Natural killer cell (primary cell): ENCODE measurements at regions not wholly inside any gene's neighbourhood (a gene's known extent, or its start where the extent isn't known, plus 50 kb on each side); places are given as distances from the start of the nearest gene placed in this dataset.

Experiments
- ATAC-seq, 3 donors: fragments of 150-1000 bp in 2 of 3; fragments of 200-7000 bp in 1 of 3; cut with Tn5 transposase; 1 replicate in 1 of 3; 2 replicates in 2 of 3; pipeline ENCODE4 v1.10.0; 2021; ENCODE audit warnings: mild to moderate bottlenecking in 2 of 3, moderate library complexity in 2 of 3
- DNase-seq, 2 donors: peaks; one replicate each; pipeline versions ENCODE4 v3.0.0 to v3.0.0-alpha.2; 2013 to 2021; ENCODE audit warnings: mixed read lengths in 1 of 2
- H3K27ac ChIP-seq: one replicate; pipeline ENCODE4 v1.5.1; 2013; ENCODE audit warnings: mild to moderate bottlenecking, low read length
- H3K27me3 ChIP-seq: one replicate; pipeline ENCODE4 v1.6.1; 2013; ENCODE audit warnings: low read length; ENCODE audit not compliant: control insufficient read depth, insufficient read depth
- H3K36me3 ChIP-seq: one replicate; pipeline ENCODE4 v1.6.1; 2013; ENCODE audit warnings: low read length; ENCODE audit not compliant: control insufficient read depth, insufficient read depth
- H3K4me1 ChIP-seq: one replicate; pipeline ENCODE4 v1.6.1; 2013; ENCODE audit warnings: low read length; ENCODE audit not compliant: control insufficient read depth, insufficient read depth
- H3K4me3 ChIP-seq: one replicate; pipeline ENCODE4 v1.5.1; 2013; ENCODE audit warnings: low read length
- H3K9me3 ChIP-seq: one replicate; pipeline ENCODE4 v1.6.1; 2013; ENCODE audit warnings: low read length; ENCODE audit not compliant: control insufficient read depth, insufficient read depth
- H3K27ac Mint-ChIP-seq, 2 donors: one replicate each; pipeline ENCODE4 v1.8.0; 2022; ENCODE audit warnings: mild to moderate bottlenecking in 2 of 2, mixed read lengths in 2 of 2, moderate library complexity in 1 of 2
- H3K27me3 Mint-ChIP-seq, 2 donors: one replicate each; pipeline ENCODE4 v1.8.0; 2022; ENCODE audit warnings: low read depth in 2 of 2, mixed read lengths in 2 of 2
- H3K36me3 Mint-ChIP-seq: one replicate; pipeline ENCODE4 v1.8.0; 2022; ENCODE audit warnings: mixed read lengths
- H3K4me1 Mint-ChIP-seq, 2 donors: one replicate each; pipeline ENCODE4 v1.8.0; 2022; ENCODE audit warnings: mixed read lengths in 2 of 2
- H3K4me3 Mint-ChIP-seq: one replicate; pipeline ENCODE4 v1.8.0; 2022; ENCODE audit warnings: mild to moderate bottlenecking, moderate library complexity, mixed read lengths
- H3K9me3 Mint-ChIP-seq, 2 donors: one replicate each; pipeline ENCODE4 v1.8.0; 2022; ENCODE audit warnings: mixed read lengths in 2 of 2
- CTCF ChIP-seq: fragments of 200-600 bp; IDR thresholded peaks from one replicate; pipeline ENCODE4 v1.8.0; 2022; ENCODE audit warnings: antibody characterized with exemption
- WGBS: methylation state at CpG from one replicate; pipeline ENCODE4 v1.1.7; 2013; ENCODE audit warnings: missing lambda C conversion rate; ENCODE audit not compliant: insufficient coverage; 5-methylcytosine and 5-hydroxymethylcytosine counted together
- intact Hi-C: fragments of 100-400 bp; cut with micrococcal nuclease; formaldehyde crosslinking; loops from one replicate; pipeline ENCODE4 v1.14.2; 2022

GRCh38 chr13:70380809-70381208 lies 272.6 kb upstream of the KLHL1 start:
- Mint-ChIP-seq H3K36me3 (peaks cover 5% of the 10 kb centered on the region), H3K27me3 (no peaks in the 10 kb centered on the region), H3K27ac (no peak overlapping the region), H3K9me3 (peaks cover 3 to 10% of the 10 kb centered on the region in 2 donors), H3K4me3 (no peak overlapping the region), H3K4me1 (no peaks in the 10 kb centered on the region)
- DNase-seq (no peak), ATAC-seq (no peak)
- H3K4me1 ChIP-seq, result no peaks in the 10 kb centered on the region
- no peaks in the 10 kb centered on the region for H3K36me3 ChIP-seq
- intact Hi-C loops, result no loop called here
- no CpG with 5 or more reads among the region's 2 CpGs for WGBS
- TF ChIP-seq CTCF, result no peak
- H3K4me3 ChIP-seq, result no peak overlapping the region
- no peak overlapping the region for H3K27ac ChIP-seq
- no peaks in the 10 kb centered on the region for H3K27me3 ChIP-seq
- peaks cover 6% of the 10 kb centered on the region for H3K9me3 ChIP-seq

DNA sequence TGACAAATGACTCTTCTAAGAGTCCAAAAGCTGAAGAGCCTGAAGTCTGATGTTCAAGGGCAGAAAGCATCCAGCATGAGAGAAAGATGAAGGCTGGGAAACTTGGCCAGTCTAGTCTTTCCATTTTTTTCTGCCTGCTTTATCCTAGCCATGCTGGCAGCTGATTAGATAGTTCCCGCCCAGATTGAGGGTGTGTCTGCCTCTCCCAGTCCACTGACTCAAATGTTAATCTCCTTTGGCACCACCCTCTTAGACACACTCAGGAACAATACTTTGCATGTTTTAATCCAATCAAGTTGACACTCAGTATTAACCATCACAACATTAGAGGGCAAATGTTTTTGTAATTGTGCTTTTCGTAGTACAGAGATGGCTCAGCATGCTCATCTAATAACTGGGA lies 267.5 kb upstream of the KLHL1 start:
- DNase-seq (no peak), ATAC-seq (no peak)
- no peak for TF ChIP-seq CTCF
- H3K4me1 Mint-ChIP-seq, result no peaks in the 10 kb centered on the region
- Histone ChIP-seq H3K9me3 (peaks cover 4% of the 10 kb centered on the region), H3K4me3 (no peak overlapping the region), H3K27ac (no peak overlapping the region), H3K4me1 (no peaks in the 10 kb centered on the region), H3K27me3 (no peaks in the 10 kb centered on the region), H3K36me3 (no peaks in the 10 kb centered on the region)
- H3K36me3 Mint-ChIP-seq, result peaks cover 5% of the 10 kb centered on the region
- peaks cover 7 to 11% of the 10 kb centered on the region in 2 donors for H3K9me3 Mint-ChIP-seq
- intact Hi-C loops, result no loop called here
- 77% methylated on average over 2 of the region's 2 CpGs for WGBS
- no peaks in the 10 kb centered on the region for H3K27me3 Mint-ChIP-seq
- no peak overlapping the region for H3K27ac Mint-ChIP-seq
- no peak overlapping the region for H3K4me3 Mint-ChIP-seq

GRCh38 chr13:70370924-70371323 lies 262.7 kb upstream of the KLHL1 start:
- Mint-ChIP-seq H3K4me3 (no peak overlapping the region), H3K36me3 (no peaks in the 10 kb centered on the region), H3K27ac (no peak overlapping the region), H3K9me3 (peaks cover 9% of the 10 kb centered on the region in 2 donors), H3K4me1 (no peaks in the 10 kb centered on the region), H3K27me3 (no peaks in the 10 kb centered on the region)
- Histone ChIP-seq H3K4me1 (no peaks in the 10 kb centered on the region), H3K4me3 (no peak overlapping the region), H3K27ac (no peak overlapping the region), H3K27me3 (no peaks in the 10 kb centered on the region), H3K36me3 (no peaks in the 10 kb centered on the region), H3K9me3 (no peaks in the 10 kb centered on the region)
- intact Hi-C loops, result no loop called here
- ATAC-seq, result no peak
- DNase-seq, result no peak
- no peak for TF ChIP-seq CTCF
- 68% methylated on average over 5 of the region's 6 CpGs for WGBS

DNA sequence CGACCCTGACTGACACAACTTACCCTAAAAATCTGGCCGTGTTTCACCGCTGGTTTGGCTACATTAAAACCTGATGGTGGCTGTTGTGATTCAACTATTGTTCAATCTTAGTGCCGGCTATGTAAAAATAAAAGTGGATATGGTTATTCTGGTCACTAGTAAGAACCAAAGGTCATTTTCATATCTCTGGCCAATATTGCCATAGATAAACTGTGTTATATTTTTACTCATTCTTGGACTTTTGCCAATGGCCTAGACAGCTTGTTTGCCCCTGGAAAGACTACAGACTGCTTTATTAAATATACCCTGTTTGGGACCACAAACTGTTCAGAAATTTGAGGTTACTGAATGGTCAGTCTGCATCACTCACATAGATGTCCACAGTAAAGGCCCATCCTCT lies 258.5 kb upstream of the KLHL1 start:
- intact Hi-C loops, result no loop called here
- H3K4me1 Mint-ChIP-seq, result no peaks in the 10 kb centered on the region
- no peaks in the 10 kb centered on the region for H3K27me3 ChIP-seq
- no peak for DNase-seq
- no peak overlapping the region for H3K27ac ChIP-seq
- WGBS, result 81% methylated on average over 4 of the region's 4 CpGs
- H3K36me3 Mint-ChIP-seq, result no peaks in the 10 kb centered on the region
- H3K4me3 Mint-ChIP-seq, result no peak overlapping the region
- no peak overlapping the region for H3K27ac Mint-ChIP-seq
- no peak for TF ChIP-seq CTCF
- no peak for ATAC-seq
- H3K4me1 ChIP-seq, result no peaks in the 10 kb centered on the region
- H3K9me3 Mint-ChIP-seq, result peaks cover 13 to 26% of the 10 kb centered on the region in 2 donors
- peaks cover 2% of the 10 kb centered on the region for H3K9me3 ChIP-seq
- no peak overlapping the region for H3K4me3 ChIP-seq
- H3K27me3 Mint-ChIP-seq, result no peaks in the 10 kb centered on the region
- H3K36me3 ChIP-seq, result no peaks in the 10 kb centered on the region
